Glutamatergic neuron (in vitro differentiated cells): ENCODE measurements at regions not wholly inside any gene's neighbourhood (a gene's known extent, or its start where the extent isn't known, plus 50 kb on each side); places are given as distances from the start of the nearest gene placed in this dataset.

ENCODE experiments used
- DNase-seq: peaks from one replicate; pipeline ENCODE4 v3.0.0; 2022
- H3K27ac Mint-ChIP-seq: one replicate; pipeline ENCODE4 v1.8.0; 2020; ENCODE audit warnings: mild to moderate bottlenecking, mixed read lengths, inconsistent platforms; ENCODE audit not compliant: unreplicated experiment
- H3K27me3 Mint-ChIP-seq: one replicate; pipeline ENCODE4 v1.8.0; 2020; ENCODE audit warnings: mild to moderate bottlenecking, moderate library complexity, mixed read lengths, inconsistent platforms; ENCODE audit not compliant: unreplicated experiment
- H3K36me3 Mint-ChIP-seq: one replicate; pipeline ENCODE4 v1.8.0; 2020; ENCODE audit warnings: mild to moderate bottlenecking, mixed read lengths, inconsistent platforms; ENCODE audit not compliant: unreplicated experiment
- H3K4me1 Mint-ChIP-seq: one replicate; pipeline ENCODE4 v1.8.0; 2020; ENCODE audit warnings: mild to moderate bottlenecking, low read depth, mixed read lengths, inconsistent platforms; ENCODE audit not compliant: unreplicated experiment
- H3K4me3 Mint-ChIP-seq: one replicate; pipeline ENCODE4 v1.8.0; 2020; ENCODE audit warnings: mild to moderate bottlenecking, mixed read lengths, inconsistent platforms; ENCODE audit not compliant: unreplicated experiment
- H3K9me3 Mint-ChIP-seq: one replicate; pipeline ENCODE4 v1.8.0; 2020; ENCODE audit warnings: mild to moderate bottlenecking, moderate library complexity, mixed read lengths, inconsistent platforms; ENCODE audit not compliant: unreplicated experiment
- CTCF ChIP-seq: fragments of 200-600 bp; sonication (generic); IDR thresholded peaks from one replicate; pipeline ENCODE4 v1.5.0; 2021; ENCODE audit not compliant: partially characterized antibody, unreplicated experiment

DNA sequence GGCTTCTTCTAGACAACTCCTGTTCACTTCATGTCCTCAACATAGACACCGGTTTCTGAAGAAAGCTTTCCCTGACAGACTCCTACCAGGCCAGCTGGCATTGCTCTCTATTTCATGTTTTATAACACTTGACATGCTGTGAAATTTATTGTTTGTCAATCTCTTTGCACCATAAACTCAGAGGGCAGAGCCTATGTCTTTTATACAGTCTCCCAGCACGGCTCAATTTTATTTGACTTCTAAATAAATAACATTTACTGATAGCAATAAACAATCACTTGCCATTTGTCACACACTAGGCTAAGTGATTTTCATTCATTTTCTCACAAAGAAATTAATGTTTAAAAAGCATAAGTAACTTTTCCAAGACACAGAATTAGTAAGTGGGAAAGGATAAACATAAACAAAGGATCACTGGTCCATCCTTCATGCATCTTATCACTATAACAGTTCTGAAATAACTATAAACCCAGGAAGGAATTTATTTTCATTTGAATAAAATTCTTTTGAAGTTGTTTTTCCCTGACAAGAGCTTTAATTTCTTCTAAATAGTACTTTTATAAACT is 577.6 kb downstream of the TECRL start:
- no peak for TF ChIP-seq CTCF
- Mint-ChIP-seq H3K27me3 (peaks cover 3% of the 10 kb centered on the region), H3K27ac (no peak overlapping the region), H3K36me3 (no peaks in the 10 kb centered on the region), H3K4me1 (no peaks in the 10 kb centered on the region), H3K9me3 (no peaks in the 10 kb centered on the region), H3K4me3 (no peak overlapping the region)
- DNase-seq = no peak

- no peak overlapping the region for H3K27ac Mint-ChIP-seq
- no peaks in the 10 kb centered on the region for H3K4me1 Mint-ChIP-seq
- no peak for DNase-seq
- no peaks in the 10 kb centered on the region for H3K36me3 Mint-ChIP-seq
- TF ChIP-seq CTCF = no peak
- H3K9me3 Mint-ChIP-seq = no peaks in the 10 kb centered on the region
- no peak overlapping the region for H3K4me3 Mint-ChIP-seq
- H3K27me3 Mint-ChIP-seq = no peaks in the 10 kb centered on the region
Observed at GRCh38 chr4:63817196-63817865, 591.9 kb downstream of the TECRL start.

GRCh38 chr4:63814171-63814964 is 594.9 kb downstream of the TECRL start:
- no peak for DNase-seq
- Mint-ChIP-seq H3K4me1 (no peaks in the 10 kb centered on the region), H3K27ac (no peak overlapping the region), H3K4me3 (no peak overlapping the region), H3K27me3 (no peaks in the 10 kb centered on the region), H3K36me3 (no peaks in the 10 kb centered on the region), H3K9me3 (no peaks in the 10 kb centered on the region)
- TF ChIP-seq CTCF = no peak

DNA sequence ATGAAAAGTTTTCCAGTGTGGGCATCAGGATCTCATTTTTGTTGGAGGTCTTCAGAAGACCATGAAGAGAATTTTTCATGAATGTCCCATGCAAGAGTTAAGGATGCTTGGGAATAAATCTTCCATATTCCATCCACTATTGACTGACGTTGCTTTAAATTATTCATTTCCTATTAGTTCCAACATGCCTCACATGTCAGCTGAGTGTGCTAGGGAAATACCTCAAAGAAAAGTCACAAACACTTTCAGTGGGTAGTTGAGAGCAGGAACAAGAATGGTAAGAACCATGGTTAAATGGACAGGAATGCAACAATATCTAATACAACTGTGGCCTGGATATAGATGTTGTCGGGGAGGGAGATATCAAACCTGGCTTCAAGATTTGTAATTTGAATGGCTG is 610.1 kb downstream of the TECRL start:
- no peak overlapping the region for H3K27ac Mint-ChIP-seq
- DNase-seq = no peak
- H3K4me3 Mint-ChIP-seq = no peak overlapping the region

More for the DNA sequence above, 610.1 kb downstream of the TECRL start:
- Mint-ChIP-seq H3K36me3 (no peaks in the 10 kb centered on the region), H3K9me3 (no peaks in the 10 kb centered on the region), H3K27me3 (no peaks in the 10 kb centered on the region), H3K4me1 (no peaks in the 10 kb centered on the region)
- TF ChIP-seq CTCF = no peak
